ENCODE measurements at regions not wholly inside any gene's neighbourhood (a gene's known extent, or its start where the extent isn't known, plus 50 kb on each side); places are given as distances from the start of the nearest gene placed in this dataset.

GRCh38 chr5:113678202-113678601 lies 164.7 kb downstream of the YTHDC2 start (continued):
- TF ChIP-seq ZNF462 (CRISPR knock-in tag; IDR thresholded peaks at IDR 0.05) (no peak), POLR2AphosphoS5 (IDR thresholded peaks at IDR 0.05; ENCODE audit: low read depth) (no peak), ZNF331 (CRISPR knock-in tag; IDR thresholded peaks at IDR 0.05; ENCODE audit: low read depth) (no peak), CREB1 (CRISPR knock-in tag; IDR thresholded peaks at IDR 0.05; ENCODE audit: low read depth) (no peak), REST (IDR thresholded peaks at IDR 0.05; ENCODE audit: unreplicated experiment) (no peak), JUNB (IDR thresholded peaks at IDR 0.05; ENCODE audit: unreplicated experiment) (no peak), STAT1 (IDR thresholded peaks at IDR 0.05; ENCODE audit: unreplicated experiment) (no peak), CTCF (conservative IDR thresholded peaks at IDR 0.05; ENCODE audit: low read depth in 2 of 2) (no peak)
